GM12873 (cell line): ENCODE measurements at regions not wholly inside any gene's neighbourhood (a gene's known extent, or its start where the extent isn't known, plus 50 kb on each side); places are given as distances from the start of the nearest gene placed in this dataset.

Source experiments
- CTCF ChIP-seq: IDR thresholded peaks from 2 replicates; pipeline ENCODE4 v1.5.1; 2012; ENCODE audit warnings: low read depth, mild to moderate bottlenecking, moderate library complexity, low read length, control low read depth; ENCODE audit not compliant: insufficient read depth; ENCODE audit errors: missing control alignments

GRCh38 chr2:12428786-12429185 is 287.9 kb upstream of the TRIB2 start:
- TF ChIP-seq CTCF: no peak

- TF ChIP-seq CTCF: no peak
Observed at GRCh38 chr2:12429779-12430406, 286.8 kb upstream of the TRIB2 start.

DNA sequence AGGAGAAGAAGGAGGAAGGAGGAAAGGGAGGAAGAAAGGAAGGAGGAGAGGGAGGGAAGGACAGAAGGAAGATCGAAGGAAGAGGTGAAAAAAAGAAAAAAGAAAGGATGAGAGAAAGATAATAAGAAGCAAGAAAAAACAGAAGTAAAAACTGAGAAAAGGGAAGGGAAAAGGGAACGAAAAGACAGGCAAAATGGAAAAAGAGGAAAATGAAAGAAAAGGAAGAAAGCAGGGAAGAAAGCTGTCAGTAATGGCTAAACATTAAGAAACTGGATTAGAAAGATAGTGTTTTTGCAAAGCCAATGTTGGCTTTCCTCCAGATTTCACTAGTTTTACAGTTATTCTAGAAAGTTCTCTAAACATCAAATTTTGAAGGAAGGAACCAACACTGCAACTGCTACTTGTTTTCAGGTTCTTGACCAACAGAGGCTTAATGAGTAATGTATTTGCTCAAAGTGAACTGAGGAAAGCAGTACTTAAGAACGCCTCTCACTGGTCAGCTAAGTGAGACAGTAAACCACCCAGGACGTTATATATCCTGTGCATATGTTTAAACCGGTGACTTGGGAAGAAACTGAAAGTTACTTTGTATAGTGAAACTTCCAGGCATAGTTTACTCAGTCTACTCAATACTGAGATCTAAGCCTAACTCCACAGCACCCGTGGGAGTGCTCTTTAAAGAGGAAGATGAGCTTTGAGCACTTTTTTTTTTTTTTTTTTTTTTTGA is 286.2 kb upstream of the TRIB2 start:
- TF ChIP-seq CTCF: no peak

- no peak for TF ChIP-seq CTCF
Observed at GRCh38 chr2:12432985-12433625, 283.6 kb upstream of the TRIB2 start.

DNA sequence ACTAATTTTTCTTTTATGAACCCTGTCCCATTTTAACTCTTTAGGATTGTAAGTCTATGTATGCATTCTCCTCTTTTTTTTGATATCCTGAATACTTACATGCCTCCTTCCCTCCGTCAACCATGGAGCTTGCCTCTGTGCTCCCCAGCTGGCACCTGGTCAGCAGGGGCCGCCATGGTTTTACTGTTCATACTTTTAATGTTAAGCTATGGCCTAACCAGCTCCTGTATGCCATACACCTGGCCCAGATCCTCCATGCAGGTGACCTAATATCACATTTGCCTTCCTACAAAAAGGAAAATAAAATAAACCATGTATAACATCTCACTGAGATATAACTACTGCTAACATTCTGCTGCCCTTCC is 283.1 kb upstream of the TRIB2 start:
- peak; percentile 17 for TF ChIP-seq CTCF

DNA sequence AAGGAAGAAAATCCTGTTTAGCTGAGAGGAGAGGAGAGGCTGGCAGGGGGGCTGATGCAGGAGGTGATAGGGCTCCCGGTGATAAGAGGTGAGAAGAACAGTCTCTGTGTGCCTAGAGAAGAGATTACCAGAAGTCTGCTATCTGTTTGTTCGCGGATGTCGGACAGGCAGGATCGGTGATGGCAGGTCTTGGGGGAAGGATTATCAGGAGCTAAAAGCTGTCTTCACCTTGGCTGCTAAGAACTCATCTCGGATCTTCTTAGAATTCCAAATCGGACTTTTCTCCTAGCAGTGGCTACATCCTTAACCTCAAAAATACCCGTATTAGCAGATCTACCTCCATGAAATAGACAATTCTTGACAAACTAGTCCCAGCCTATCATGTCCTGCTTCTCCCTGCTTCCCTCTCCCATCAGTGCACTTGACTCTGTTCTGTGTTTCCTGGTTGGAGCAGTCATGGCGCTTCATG is 282.1 kb upstream of the TRIB2 start:
- no peak for TF ChIP-seq CTCF
